ENCODE measurements at regions not wholly inside any gene's neighbourhood (a gene's known extent, or its start where the extent isn't known, plus 50 kb on each side); places are given as distances from the start of the nearest gene placed in this dataset.

DNA sequence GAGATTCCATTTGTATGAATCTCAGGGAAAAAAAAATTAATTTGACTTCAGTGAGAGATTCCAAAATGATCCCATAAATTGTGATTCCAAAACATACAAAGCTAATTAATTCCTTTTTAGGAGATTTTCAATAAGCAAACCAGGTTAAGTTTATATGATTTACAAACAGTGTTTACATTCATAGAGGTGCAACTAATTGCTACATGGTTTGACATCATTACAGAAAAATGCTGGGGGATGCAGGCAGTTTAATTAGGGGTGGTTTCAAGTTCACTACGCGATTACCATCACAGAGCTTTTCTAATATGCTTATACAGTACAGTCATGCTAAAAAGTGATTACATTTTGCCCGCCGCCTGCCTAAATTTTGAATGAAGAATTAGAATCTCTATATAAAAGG is 143.2 kb upstream of the MGMT start:
- Histone ChIP-seq H3K4me3 (no peak overlapping the region), H3K27ac (no peak overlapping the region), H3K27me3 (no peaks in the 10 kb centered on the region), H3K36me3 (no peaks in the 10 kb centered on the region), H3K9me3 (no peaks in the 10 kb centered on the region), H3K4me1 (ENCODE audit: insufficient read depth) (no peaks in the 10 kb centered on the region)
- 23 to 39% (median 34%) methylated on average over 4 of the region's 4 CpGs for WGBS, 3 donors
- DNase-seq: no peak
- intact Hi-C loops (cut with DNase I): no loop called here
- no peak for TF ChIP-seq POLR2A (IDR thresholded peaks at IDR 0.05)
- TF ChIP-seq, protein P1, sequence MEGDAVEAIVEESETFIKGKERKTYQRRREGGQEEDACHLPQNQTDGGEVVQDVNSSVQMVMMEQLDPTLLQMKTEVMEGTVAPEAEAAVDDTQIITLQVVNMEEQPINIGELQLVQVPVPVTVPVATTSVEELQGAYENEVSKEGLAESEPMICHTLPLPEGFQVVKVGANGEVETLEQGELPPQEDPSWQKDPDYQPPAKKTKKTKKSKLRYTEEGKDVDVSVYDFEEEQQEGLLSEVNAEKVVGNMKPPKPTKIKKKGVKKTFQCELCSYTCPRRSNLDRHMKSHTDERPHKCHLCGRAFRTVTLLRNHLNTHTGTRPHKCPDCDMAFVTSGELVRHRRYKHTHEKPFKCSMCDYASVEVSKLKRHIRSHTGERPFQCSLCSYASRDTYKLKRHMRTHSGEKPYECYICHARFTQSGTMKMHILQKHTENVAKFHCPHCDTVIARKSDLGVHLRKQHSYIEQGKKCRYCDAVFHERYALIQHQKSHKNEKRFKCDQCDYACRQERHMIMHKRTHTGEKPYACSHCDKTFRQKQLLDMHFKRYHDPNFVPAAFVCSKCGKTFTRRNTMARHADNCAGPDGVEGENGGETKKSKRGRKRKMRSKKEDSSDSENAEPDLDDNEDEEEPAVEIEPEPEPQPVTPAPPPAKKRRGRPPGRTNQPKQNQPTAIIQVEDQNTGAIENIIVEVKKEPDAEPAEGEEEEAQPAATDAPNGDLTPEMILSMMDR (IDR thresholded peaks at IDR 0.05): no peak
- no peak for TF ChIP-seq EP300 (IDR thresholded peaks at IDR 0.05)

DNA sequence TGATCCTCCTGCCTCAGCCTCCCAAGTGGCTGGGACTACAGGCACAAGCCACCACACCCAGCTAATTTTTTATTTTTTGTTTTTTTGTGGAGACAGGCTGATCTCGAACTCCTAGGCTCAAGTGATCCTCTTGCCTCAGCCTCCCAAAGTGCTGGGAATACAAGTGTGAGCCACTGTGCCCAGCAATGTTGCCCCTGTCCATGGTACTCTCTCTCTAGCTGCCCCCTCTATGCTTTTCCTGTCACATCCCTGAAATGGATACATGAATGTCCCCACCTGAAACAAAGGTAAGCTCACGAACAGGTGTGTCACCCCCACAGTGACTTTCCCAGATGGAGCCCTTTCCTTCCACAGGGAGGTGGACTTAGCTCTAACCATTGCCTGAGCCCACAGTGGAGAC is 141.1 kb upstream of the MGMT start:
- no peaks in the 10 kb centered on the region for H3K9me3 ChIP-seq
- H3K36me3 ChIP-seq: no peaks in the 10 kb centered on the region
- TF ChIP-seq EP300 (IDR thresholded peaks at IDR 0.05) (no peak), POLR2A (IDR thresholded peaks at IDR 0.05) (no peak)
- TF ChIP-seq, protein P1 (IDR thresholded peaks at IDR 0.05): no peak
- no peak overlapping the region for H3K4me3 ChIP-seq
- no peak overlapping the region for H3K27ac ChIP-seq
- no peak for DNase-seq
- no peaks in the 10 kb centered on the region for H3K4me1 ChIP-seq (ENCODE audit: insufficient read depth)
- H3K27me3 ChIP-seq: no peaks in the 10 kb centered on the region
- 86 to 93% (median 92%) methylated on average over 2 of the region's 2 CpGs for WGBS, 3 donors
- intact Hi-C loops (cut with DNase I): no loop called here

DNA sequence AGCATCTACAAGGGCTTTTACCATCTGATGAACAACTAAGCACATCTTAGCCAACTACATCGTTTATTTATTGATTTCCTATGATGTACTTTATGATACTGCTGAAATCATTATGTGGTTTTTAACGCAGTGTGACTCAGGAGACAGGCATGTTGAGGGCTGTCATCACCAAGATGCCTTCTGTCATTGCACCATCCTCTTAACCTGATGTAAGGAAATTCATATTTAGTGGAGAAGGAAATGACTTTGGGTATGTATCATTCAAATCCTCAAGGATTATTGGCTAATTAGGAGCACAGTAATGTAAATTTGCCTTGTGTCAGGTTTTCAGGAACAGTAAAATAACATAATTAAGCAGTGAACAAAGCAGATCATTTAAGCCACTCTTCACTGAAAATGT is 138.5 kb upstream of the MGMT start:
- H3K27ac ChIP-seq: no peak overlapping the region
- intact Hi-C loops (cut with DNase I): no loop called here
- WGBS, 3 donors: 79 to 83% (median 83%) methylated on average over 2 of the region's 2 CpGs
- no peaks in the 10 kb centered on the region for H3K9me3 ChIP-seq
- TF ChIP-seq, protein P1 (IDR thresholded peaks at IDR 0.05): no peak
- no peak for TF ChIP-seq EP300 (IDR thresholded peaks at IDR 0.05)
- TF ChIP-seq POLR2A (IDR thresholded peaks at IDR 0.05): no peak
- H3K36me3 ChIP-seq: no peaks in the 10 kb centered on the region
- no peaks in the 10 kb centered on the region for H3K4me1 ChIP-seq (ENCODE audit: insufficient read depth)
- H3K4me3 ChIP-seq: no peak overlapping the region
- DNase-seq: no peak
- no peaks in the 10 kb centered on the region for H3K27me3 ChIP-seq

DNA sequence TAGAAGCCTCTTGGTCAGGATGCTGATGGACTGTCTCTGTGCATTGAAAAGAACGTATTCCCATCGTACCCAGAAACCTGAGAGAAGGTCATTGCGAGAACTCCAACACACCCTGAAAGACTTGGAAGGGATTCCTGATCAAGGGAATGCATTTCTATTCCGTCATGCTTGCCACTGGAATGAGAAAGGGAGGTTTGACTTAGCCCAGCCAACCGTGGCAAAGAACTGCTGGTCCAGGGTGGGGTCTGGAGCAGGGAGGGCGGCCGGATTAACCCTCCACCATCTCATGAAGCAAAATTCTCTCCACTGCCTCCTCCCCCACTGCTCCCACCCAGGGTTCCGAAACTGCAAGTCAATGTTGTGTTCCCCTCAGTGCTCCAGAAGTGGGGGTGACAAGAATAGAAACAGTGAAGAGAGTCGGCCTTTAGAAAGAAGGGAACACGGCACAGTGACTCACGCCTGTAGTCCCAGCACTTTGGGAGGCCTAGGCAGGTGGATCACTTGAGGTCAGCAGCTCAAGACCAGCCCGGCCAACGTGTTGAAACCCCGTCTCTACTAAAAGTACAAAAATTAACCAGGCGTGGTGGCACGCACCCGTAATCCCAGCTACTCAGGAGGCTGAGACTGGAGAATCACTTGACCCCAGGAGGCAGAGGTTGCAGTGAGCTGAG is 137.5 kb upstream of the MGMT start:
- no peaks in the 10 kb centered on the region for H3K9me3 ChIP-seq
- intact Hi-C loops (cut with DNase I): no loop called here
- 88 to 90% (median 89%) methylated on average over 17 of the region's 17 CpGs for WGBS, 3 donors
- no peaks in the 10 kb centered on the region for H3K4me1 ChIP-seq (ENCODE audit: insufficient read depth)
- no peak for DNase-seq
- TF ChIP-seq POLR2A (IDR thresholded peaks at IDR 0.05) (no peak), EP300 (IDR thresholded peaks at IDR 0.05) (no peak)
- TF ChIP-seq, protein P1 (IDR thresholded peaks at IDR 0.05): no peak
- H3K4me3 ChIP-seq: no peak overlapping the region
- H3K36me3 ChIP-seq: no peaks in the 10 kb centered on the region
- no peaks in the 10 kb centered on the region for H3K27me3 ChIP-seq
- no peak overlapping the region for H3K27ac ChIP-seq

Measured in ovary (tissue), 7 donors.